Left lung (tissue), 4 donors: ENCODE measurements at regions not wholly inside any gene's neighbourhood (a gene's known extent, or its start where the extent isn't known, plus 50 kb on each side); places are given as distances from the start of the nearest gene placed in this dataset.

ENCODE experiments used
- ATAC-seq: fragments of 200-7000 bp; cut with Tn5 transposase; one replicate; pipeline ENCODE4 v1.9.1; 2020; ENCODE audit warnings: moderate library complexity
- DNase-seq, 4 donors: peaks; one replicate each; pipeline ENCODE4 v3.0.0-alpha.2; 2013 to 2020
- H3K27ac ChIP-seq, 2 donors: fragments of 200-600 bp; sonication (generic) in 1 of 2; one replicate each; pipeline versions ENCODE4 v1.5.0 to v1.8.0; 2020 to 2021
- H3K27me3 ChIP-seq, 2 donors: fragments of 200-600 bp; sonication (generic) in 1 of 2; one replicate each; pipeline versions ENCODE4 v1.5.0 to v1.8.0; 2020 to 2021
- H3K36me3 ChIP-seq, 2 donors: fragments of 200-600 bp; sonication (generic) in 1 of 2; one replicate each; pipeline versions ENCODE4 v1.5.0 to v1.8.0; 2020 to 2021
- H3K4me1 ChIP-seq, 2 donors: fragments of 200-600 bp; one replicate each; pipeline ENCODE4 v1.8.0; 2021
- H3K4me3 ChIP-seq, 2 donors: fragments of 200-600 bp; sonication (generic) in 1 of 2; one replicate each; pipeline versions ENCODE4 v1.5.0 to v1.8.0; 2020 to 2021; ENCODE audit warnings: mild to moderate bottlenecking in 1 of 2
- H3K9me3 ChIP-seq, 2 donors: fragments of 200-600 bp; sonication (generic) in 1 of 2; one replicate each; pipeline versions ENCODE4 v1.5.0 to v1.8.0; 2020 to 2021
- intact Hi-C, 2 donors: fragments of 100-400 bp; cut with DNase I; formaldehyde crosslinking; loops; one replicate each; pipeline versions ENCODE4 v1.11.2 to v1.14.2; 2022
- TF ChIP-seq, protein P1 (sequence below), 2 donors: fragments of 200-600 bp; sonication (generic) in 1 of 2; IDR thresholded peaks; one replicate each; pipeline versions ENCODE4 v1.5.0 to v1.8.0; 2021; ENCODE audit warnings: antibody characterized with exemption in 2 of 2
- donor health status: DM: no; HTN: yes; CAD: no.
- donor health status: DM: no; HTN: no; CAD: no.

DNA sequence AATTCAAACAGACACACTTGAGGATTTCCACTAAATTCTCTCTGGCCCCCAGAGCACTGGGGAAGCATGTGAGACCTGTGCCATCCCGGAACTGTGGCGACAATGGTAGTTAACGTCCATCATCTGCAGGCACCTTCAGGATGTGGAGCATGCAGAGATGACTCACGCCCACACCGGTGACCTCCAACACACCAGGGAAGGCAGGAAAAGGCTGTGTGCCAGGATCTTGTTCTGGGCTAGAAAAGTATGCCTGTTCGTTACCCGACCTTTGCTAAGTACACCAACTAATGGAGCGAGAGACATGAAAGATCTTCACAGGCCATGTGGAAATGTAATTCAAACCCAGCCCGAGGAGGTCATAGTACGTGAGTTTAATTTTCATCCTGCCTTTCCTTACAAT lies 208.8 kb downstream of the MELK start:
- Histone ChIP-seq H3K4me1 (no peaks in the 10 kb centered on the region), H3K27ac (no peak overlapping the region), H3K9me3 (no peaks in the 10 kb centered on the region), H3K4me3 (no peak overlapping the region), H3K36me3 (no peaks in the 10 kb centered on the region), H3K27me3 (peaks cover 0 to 61% of the 10 kb centered on the region in 2 donors)
- intact Hi-C loops, result no loop called here
- no peak for DNase-seq
- no peak for ATAC-seq
- TF ChIP-seq, protein P1, sequence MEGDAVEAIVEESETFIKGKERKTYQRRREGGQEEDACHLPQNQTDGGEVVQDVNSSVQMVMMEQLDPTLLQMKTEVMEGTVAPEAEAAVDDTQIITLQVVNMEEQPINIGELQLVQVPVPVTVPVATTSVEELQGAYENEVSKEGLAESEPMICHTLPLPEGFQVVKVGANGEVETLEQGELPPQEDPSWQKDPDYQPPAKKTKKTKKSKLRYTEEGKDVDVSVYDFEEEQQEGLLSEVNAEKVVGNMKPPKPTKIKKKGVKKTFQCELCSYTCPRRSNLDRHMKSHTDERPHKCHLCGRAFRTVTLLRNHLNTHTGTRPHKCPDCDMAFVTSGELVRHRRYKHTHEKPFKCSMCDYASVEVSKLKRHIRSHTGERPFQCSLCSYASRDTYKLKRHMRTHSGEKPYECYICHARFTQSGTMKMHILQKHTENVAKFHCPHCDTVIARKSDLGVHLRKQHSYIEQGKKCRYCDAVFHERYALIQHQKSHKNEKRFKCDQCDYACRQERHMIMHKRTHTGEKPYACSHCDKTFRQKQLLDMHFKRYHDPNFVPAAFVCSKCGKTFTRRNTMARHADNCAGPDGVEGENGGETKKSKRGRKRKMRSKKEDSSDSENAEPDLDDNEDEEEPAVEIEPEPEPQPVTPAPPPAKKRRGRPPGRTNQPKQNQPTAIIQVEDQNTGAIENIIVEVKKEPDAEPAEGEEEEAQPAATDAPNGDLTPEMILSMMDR (IDR thresholded peaks at IDR 0.05), result no peak
